Gastroesophageal sphincter (tissue), 4 donors: ENCODE measurements at regions not wholly inside any gene's neighbourhood (a gene's known extent, or its start where the extent isn't known, plus 50 kb on each side); places are given as distances from the start of the nearest gene placed in this dataset.

Source experiments
- ATAC-seq: fragments of 150-250 bp; one replicate; pipeline ENCODE4 v1.9.1; 2016; ENCODE audit warnings: mild to moderate bottlenecking, moderate library complexity
- H3K27ac ChIP-seq, 4 donors: fragments of 200-600 bp; sonication (generic) in 3 of 4; 1 replicate in 3 of 4; 2 replicates in 1 of 4; pipeline ENCODE4 v1.5.1; 2016 to 2019
- H3K27me3 ChIP-seq: fragments of 200-600 bp; sonication (generic); one replicate; pipeline ENCODE4 v1.5.1; 2019
- H3K36me3 ChIP-seq, 2 donors: fragments of 200-600 bp; sonication (generic); one replicate each; pipeline ENCODE4 v1.5.1; 2019; ENCODE audit warnings: control low read depth in 1 of 2
- H3K4me1 ChIP-seq, 3 donors: fragments of 200-600 bp; sonication (generic); 1 replicate in 2 of 3; 2 replicates in 1 of 3; pipeline ENCODE4 v1.5.1; 2016 to 2019; ENCODE audit warnings: control low read depth in 2 of 3
- H3K4me3 ChIP-seq, 2 donors: fragments of 200-600 bp; sonication (generic); one replicate each; pipeline ENCODE4 v1.5.1; 2019; ENCODE audit warnings: mild to moderate bottlenecking in 1 of 2, moderate library complexity in 1 of 2
- H3K9me3 ChIP-seq, 3 donors: fragments of 200-600 bp; sonication (generic); one replicate each; pipeline ENCODE4 v1.5.1; 2017 to 2019; ENCODE audit warnings: control low read depth in 2 of 3
- CTCF ChIP-seq, 4 experiments: fragments of 200-600 bp in 2 of 4; fragments of 450-650 bp in 2 of 4; sonication (generic) in 1 of 4; IDR thresholded peaks; one replicate each; pipeline ENCODE4 v1.5.1; 2017 to 2019; ENCODE audit warnings: antibody characterized with exemption in 4 of 4, mild to moderate bottlenecking in 2 of 4, moderate library complexity in 2 of 4
- EP300 ChIP-seq: sonication (generic); formaldehyde crosslinking; IDR thresholded peaks from one replicate; pipeline ENCODE4 v1.6.1; 2017; ENCODE audit warnings: antibody characterized with exemption, mild to moderate bottlenecking
- POLR2A ChIP-seq, 2 donors: fragments of 450-650 bp; IDR thresholded peaks; one replicate each; pipeline ENCODE4 v1.6.1; 2017; ENCODE audit warnings: antibody characterized with exemption in 2 of 2, mild to moderate bottlenecking in 2 of 2, moderate library complexity in 1 of 2
- POLR2AphosphoS5 ChIP-seq: sonication (generic); formaldehyde crosslinking; IDR thresholded peaks from one replicate; pipeline ENCODE4 v1.6.1; 2017; ENCODE audit warnings: antibody characterized with exemption
- WGBS, 2 donors: methylation state at CpG; one replicate each; pipeline ENCODE4 v1.1.5; 2018; ENCODE audit warnings: low coverage in 1 of 2; 5-methylcytosine and 5-hydroxymethylcytosine counted together

- Histone ChIP-seq H3K27me3 (peaks cover 34% of the 10 kb centered on the region), H3K9me3 (no peaks in the 10 kb centered on the region), H3K27ac (no peak overlapping the region), H3K36me3 (no peaks in the 10 kb centered on the region), H3K4me1 (no peaks in the 10 kb centered on the region), H3K4me3 (no peak overlapping the region)
- WGBS, 2 donors, result 82 to 86% methylated on average over 6 to 10 of the region's 10 CpGs
- TF ChIP-seq POLR2AphosphoS5 (no peak), CTCF (IDR thresholded peaks at IDR 0.05) (no peak), POLR2A (IDR thresholded peaks at IDR 0.05) (no peak), EP300 (no peak)
- no peak for ATAC-seq
These were observed 559.5 kb upstream of the SALL3 start for GRCh38 chr18:78420116-78420515.

- Histone ChIP-seq H3K4me3 (no peak overlapping the region), H3K27ac (no peak overlapping the region), H3K36me3 (no peaks in the 10 kb centered on the region), H3K9me3 (no peaks in the 10 kb centered on the region), H3K27me3 (peaks cover 39% of the 10 kb centered on the region), H3K4me1 (no peaks in the 10 kb centered on the region)
- no peak for ATAC-seq
- WGBS, 2 donors, result no CpG with 5 or more reads among the region's 1 CpG
- no peak for TF ChIP-seq POLR2A (IDR thresholded peaks at IDR 0.05)
- no peak for TF ChIP-seq EP300
- no peak for TF ChIP-seq POLR2AphosphoS5
- TF ChIP-seq CTCF (IDR thresholded peaks at IDR 0.05), result no peak
These were observed 558.2 kb upstream of the SALL3 start for GRCh38 chr18:78421392-78421791.

GRCh38 chr18:78422336-78422735 is 557.3 kb upstream of the SALL3 start:
- WGBS, 2 donors, result 40 to 45% methylated on average over 4 to 7 of the region's 7 CpGs
- no peaks in the 10 kb centered on the region for H3K9me3 ChIP-seq
- TF ChIP-seq EP300, result no peak
- TF ChIP-seq CTCF (IDR thresholded peaks at IDR 0.05), result no peak
- no peak for TF ChIP-seq POLR2A (IDR thresholded peaks at IDR 0.05)
- no peak for TF ChIP-seq POLR2AphosphoS5
- H3K36me3 ChIP-seq, result no peaks in the 10 kb centered on the region
- H3K4me1 ChIP-seq, result no peaks in the 10 kb centered on the region
- peaks cover 39% of the 10 kb centered on the region for H3K27me3 ChIP-seq
- ATAC-seq, result no peak
- no peak overlapping the region for H3K4me3 ChIP-seq
- no peak overlapping the region for H3K27ac ChIP-seq

- ATAC-seq, result no peak
- Histone ChIP-seq H3K27me3 (peaks cover 42% of the 10 kb centered on the region), H3K4me3 (no peak overlapping the region), H3K4me1 (no peaks in the 10 kb centered on the region), H3K9me3 (no peaks in the 10 kb centered on the region), H3K27ac (no peak overlapping the region), H3K36me3 (no peaks in the 10 kb centered on the region)
- 70 to 83% methylated on average over 2 to 11 of the region's 12 CpGs for WGBS, 2 donors
- TF ChIP-seq EP300, result no peak
- no peak for TF ChIP-seq CTCF (IDR thresholded peaks at IDR 0.05)
- no peak for TF ChIP-seq POLR2AphosphoS5
- TF ChIP-seq POLR2A (IDR thresholded peaks at IDR 0.05), result no peak
These were observed 555.8 kb upstream of the SALL3 start for GRCh38 chr18:78423811-78424210.

GRCh38 chr18:78424403-78425018 is 555.1 kb upstream of the SALL3 start:
- no peak overlapping the region for H3K27ac ChIP-seq
- H3K27me3 ChIP-seq, result peaks cover 48% of the 10 kb centered on the region
- no peak for ATAC-seq
- no peak for TF ChIP-seq EP300
- no peak for TF ChIP-seq POLR2AphosphoS5
- TF ChIP-seq CTCF (IDR thresholded peaks at IDR 0.05), result no peak
- no peak for TF ChIP-seq POLR2A (IDR thresholded peaks at IDR 0.05)
- no peaks in the 10 kb centered on the region for H3K9me3 ChIP-seq
- H3K36me3 ChIP-seq, result no peaks in the 10 kb centered on the region
- H3K4me1 ChIP-seq, result no peaks in the 10 kb centered on the region
- WGBS, 2 donors, result 60 to 73% methylated on average over 7 of the region's 7 CpGs
- no peak overlapping the region for H3K4me3 ChIP-seq
